ENCODE measurements at regions not wholly inside any gene's neighbourhood (a gene's known extent, or its start where the extent isn't known, plus 50 kb on each side); places are given as distances from the start of the nearest gene placed in this dataset.
"Not testable (repeated sequence)": the region's sequence is repeated elsewhere in the genome, so short reads cannot be mapped to it uniquely, and the experiment has no call there.

- ATAC-seq (ENCODE audit: low FRiP score in 2 of 2) (no peak), DNase-seq (no peak)
- Histone ChIP-seq H3K27ac (no peak overlapping the region), H3K4me1 (no peaks in the 10 kb centered on the region), H3K27me3 (no peaks in the 10 kb centered on the region), H3K9me3 (peaks cover 0 to 4% (median 2%) of the 10 kb centered on the region in 4 donors), H3K36me3 (no peaks in the 10 kb centered on the region), H3K4me3 (no peak overlapping the region)
- TF ChIP-seq POLR2AphosphoS5 (IDR thresholded peaks at IDR 0.05) (no peak), POLR2A (IDR thresholded peaks at IDR 0.05) (no peak), EP300 (IDR thresholded peaks at IDR 0.05) (no peak)
- TF ChIP-seq, protein P1, sequence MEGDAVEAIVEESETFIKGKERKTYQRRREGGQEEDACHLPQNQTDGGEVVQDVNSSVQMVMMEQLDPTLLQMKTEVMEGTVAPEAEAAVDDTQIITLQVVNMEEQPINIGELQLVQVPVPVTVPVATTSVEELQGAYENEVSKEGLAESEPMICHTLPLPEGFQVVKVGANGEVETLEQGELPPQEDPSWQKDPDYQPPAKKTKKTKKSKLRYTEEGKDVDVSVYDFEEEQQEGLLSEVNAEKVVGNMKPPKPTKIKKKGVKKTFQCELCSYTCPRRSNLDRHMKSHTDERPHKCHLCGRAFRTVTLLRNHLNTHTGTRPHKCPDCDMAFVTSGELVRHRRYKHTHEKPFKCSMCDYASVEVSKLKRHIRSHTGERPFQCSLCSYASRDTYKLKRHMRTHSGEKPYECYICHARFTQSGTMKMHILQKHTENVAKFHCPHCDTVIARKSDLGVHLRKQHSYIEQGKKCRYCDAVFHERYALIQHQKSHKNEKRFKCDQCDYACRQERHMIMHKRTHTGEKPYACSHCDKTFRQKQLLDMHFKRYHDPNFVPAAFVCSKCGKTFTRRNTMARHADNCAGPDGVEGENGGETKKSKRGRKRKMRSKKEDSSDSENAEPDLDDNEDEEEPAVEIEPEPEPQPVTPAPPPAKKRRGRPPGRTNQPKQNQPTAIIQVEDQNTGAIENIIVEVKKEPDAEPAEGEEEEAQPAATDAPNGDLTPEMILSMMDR (IDR thresholded peaks at IDR 0.05), result no peak
- WGBS, 2 donors, result 63 to 72% methylated on average over 1 of the region's 1 CpG
These were observed 74.3 kb upstream of the LRCH1 start for GRCh38 chr13:46478651-46479050.

GRCh38 chr13:46476174-46476573, 76.8 kb upstream of the LRCH1 start:
- H3K4me1 ChIP-seq, result no peaks in the 10 kb centered on the region
- no peak for TF ChIP-seq POLR2AphosphoS5 (IDR thresholded peaks at IDR 0.05)
- TF ChIP-seq, protein P1 (IDR thresholded peaks at IDR 0.05), result no peak
- TF ChIP-seq POLR2A (IDR thresholded peaks at IDR 0.05), result no peak
- TF ChIP-seq EP300 (IDR thresholded peaks at IDR 0.05), result no peak
- no peak overlapping the region for H3K4me3 ChIP-seq
- H3K9me3 ChIP-seq, result no peaks in the 10 kb centered on the region
- H3K27me3 ChIP-seq, result no peaks in the 10 kb centered on the region
- no peak overlapping the region for H3K27ac ChIP-seq
- H3K36me3 ChIP-seq, result no peaks in the 10 kb centered on the region
- 50 to 57% methylated on average over 2 of the region's 2 CpGs for WGBS, 2 donors
- ATAC-seq (ENCODE audit: low FRiP score in 2 of 2) (no peak), DNase-seq (no peak)

DNA sequence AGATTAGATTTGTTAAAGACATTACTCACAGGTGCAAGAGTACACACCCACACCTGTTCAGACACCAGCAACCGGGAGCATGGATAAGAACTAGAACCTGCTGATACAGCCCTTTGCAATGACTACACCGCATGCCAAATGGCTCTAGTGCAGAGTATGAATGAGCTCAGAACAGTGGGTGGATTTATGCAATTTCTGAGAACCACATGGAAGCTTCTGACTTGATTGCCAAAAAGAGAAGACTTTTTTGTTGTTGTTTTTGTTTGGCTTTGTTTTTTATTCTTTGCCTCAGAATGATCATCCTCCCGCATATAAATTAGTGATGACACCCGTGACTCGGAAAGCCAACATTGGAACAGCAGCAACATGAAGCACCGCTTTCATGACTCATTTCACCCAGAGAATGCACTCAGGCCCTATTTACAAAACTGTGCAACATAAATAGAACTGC, 77.4 kb upstream of the LRCH1 start:
- H3K27me3 ChIP-seq, result no peaks in the 10 kb centered on the region
- ATAC-seq (ENCODE audit: low FRiP score in 2 of 2) (peak in 1 of 2 donors; percentile 34), DNase-seq (no peak)
- no peaks in the 10 kb centered on the region for H3K4me1 ChIP-seq
- H3K27ac ChIP-seq, result no peak overlapping the region
- H3K9me3 ChIP-seq, result no peaks in the 10 kb centered on the region
- no peaks in the 10 kb centered on the region for H3K36me3 ChIP-seq
- H3K4me3 ChIP-seq, result no peak overlapping the region
- TF ChIP-seq POLR2A (IDR thresholded peaks at IDR 0.05) (no peak), POLR2AphosphoS5 (IDR thresholded peaks at IDR 0.05) (no peak), EP300 (IDR thresholded peaks at IDR 0.05) (no peak)
- TF ChIP-seq, protein P1 (IDR thresholded peaks at IDR 0.05), result no peak
- 83 to 84% methylated on average over 6 of the region's 6 CpGs for WGBS, 2 donors

DNA sequence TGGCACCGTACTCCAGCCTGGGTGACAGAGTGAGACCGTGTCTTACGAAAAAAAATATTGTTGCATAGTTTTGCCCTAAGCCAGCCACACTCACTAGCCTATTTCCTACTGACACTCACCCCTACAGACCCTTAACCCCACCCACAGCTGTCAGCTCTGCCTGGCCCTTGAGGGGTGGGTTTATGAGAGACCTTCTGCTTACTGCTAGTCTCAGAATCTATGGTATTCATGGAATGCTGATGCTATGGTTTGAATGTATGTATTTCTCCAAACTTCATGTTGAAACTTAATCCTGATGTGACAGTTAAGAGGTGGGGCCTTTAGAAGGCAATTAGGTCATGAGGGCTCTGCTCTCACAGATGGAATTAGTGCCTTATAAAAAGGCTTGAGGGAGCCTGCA, 79.2 kb upstream of the LRCH1 start:
- DNase-seq (no peak), ATAC-seq (ENCODE audit: low FRiP score in 2 of 2) (no peak)
- TF ChIP-seq POLR2AphosphoS5 (IDR thresholded peaks at IDR 0.05) (no peak), POLR2A (IDR thresholded peaks at IDR 0.05) (no peak), EP300 (IDR thresholded peaks at IDR 0.05) (no peak)
- TF ChIP-seq, protein P1 (IDR thresholded peaks at IDR 0.05), result no peak
- Histone ChIP-seq H3K27ac (no peak overlapping the region), H3K4me3 (no peak overlapping the region), H3K9me3 (no peaks in the 10 kb centered on the region), H3K4me1 (no peaks in the 10 kb centered on the region), H3K36me3 (no peaks in the 10 kb centered on the region), H3K27me3 (no peaks in the 10 kb centered on the region)
- 81 to 98% methylated on average over 3 of the region's 3 CpGs for WGBS, 2 donors

DNA sequence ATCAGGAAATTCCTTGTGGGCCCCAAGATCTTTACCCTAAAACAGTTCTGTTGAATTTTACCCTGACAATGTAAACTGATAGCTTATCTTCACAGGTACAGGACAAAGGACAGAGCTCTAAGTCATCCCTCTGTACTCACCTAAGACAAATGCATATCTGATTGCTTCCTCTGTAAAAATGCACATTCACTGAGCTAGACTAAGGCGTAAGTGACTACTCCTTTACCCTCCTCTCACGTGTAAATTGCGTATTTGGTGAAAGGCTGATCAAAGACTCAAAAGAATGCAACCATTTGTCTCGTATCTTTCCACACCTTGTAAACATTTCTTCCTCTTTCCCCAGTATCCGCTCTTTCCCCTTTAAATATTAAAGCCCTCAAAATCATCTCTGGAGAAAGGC, 80.6 kb upstream of the LRCH1 start:
- H3K36me3 ChIP-seq, result no peaks in the 10 kb centered on the region
- no peaks in the 10 kb centered on the region for H3K27me3 ChIP-seq
- DNase-seq (no peak), ATAC-seq (ENCODE audit: low FRiP score in 2 of 2) (no peak)
- H3K27ac ChIP-seq, result no peak overlapping the region
- no peaks in the 10 kb centered on the region for H3K9me3 ChIP-seq
- no peak for TF ChIP-seq POLR2AphosphoS5 (IDR thresholded peaks at IDR 0.05)
- TF ChIP-seq EP300 (IDR thresholded peaks at IDR 0.05), result no peak
- TF ChIP-seq, protein P1 (IDR thresholded peaks at IDR 0.05), result no peak
- no peak for TF ChIP-seq POLR2A (IDR thresholded peaks at IDR 0.05)
- no peak overlapping the region for H3K4me3 ChIP-seq
- 68 to 78% methylated on average over 5 of the region's 5 CpGs for WGBS, 2 donors
- H3K4me1 ChIP-seq, result no peaks in the 10 kb centered on the region

DNA sequence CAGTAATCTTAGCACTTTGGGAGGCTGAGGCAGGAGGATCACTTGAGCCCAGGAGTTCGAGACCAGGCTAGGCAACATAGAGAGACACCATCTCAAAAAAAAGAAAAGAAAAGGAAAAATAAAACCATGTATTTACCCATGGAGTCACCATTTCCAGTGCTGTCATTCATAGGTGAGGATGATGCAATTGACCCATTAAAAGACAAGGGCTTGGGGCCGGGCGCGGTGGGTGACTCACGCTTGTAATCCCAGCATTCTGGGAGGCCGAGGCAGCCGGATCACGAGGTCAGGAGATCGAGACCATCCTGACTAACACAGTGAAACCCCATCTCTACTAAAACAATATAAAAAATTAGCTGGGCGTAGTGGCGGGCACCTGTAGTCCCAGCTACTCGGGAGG, 82.6 kb upstream of the RUBCNL start:
- H3K9me3 ChIP-seq; ATAC-seq (ENCODE audit: low FRiP score in 2 of 2); H3K36me3 ChIP-seq; H3K4me1 ChIP-seq; H3K27ac ChIP-seq; H3K27me3 ChIP-seq; H3K4me3 ChIP-seq: not testable (repeated sequence)
- 93 to 94% methylated on average over 12 of the region's 12 CpGs for WGBS, 2 donors
- DNase-seq, result peak in 1 of 2 donors; percentile 32

All from upper lobe of left lung (tissue), 6 donors.